HCT116 (cell line): ENCODE measurements at regions not wholly inside any gene's neighbourhood (a gene's known extent, or its start where the extent isn't known, plus 50 kb on each side); places are given as distances from the start of the nearest gene placed in this dataset.

Source experiments
- ATAC-seq: fragments of 200-7000 bp; cut with Tn5 transposase; 2 replicates; pipeline ENCODE4 v1.9.1; 2020; ENCODE audit warnings: mild to moderate bottlenecking, moderate library complexity
- BruUV-seq: library from RNA; stranded (reverse); fragments of 400-500 nt; replicated peaks from 2 replicates; lab custom pipeline; 2021; lab: Mats Ljungman, UMichigan
- CTCF ChIA-PET: fragments of 300-600 bp; sonication (Branson Sonifier 250); formaldehyde crosslinking; loops from one replicate; lab custom pipeline; 2021; ENCODE audit warnings: antibody characterized with exemption; lab: Charles Lee
- POLR2A ChIA-PET: fragments of 300-600, 350-600 bp; sonication (Branson Sonifier 250); formaldehyde crosslinking; loops from one replicate; lab custom pipeline; 2021; ENCODE audit warnings: antibody characterized with exemption; lab: Charles Lee
- RAD21 ChIA-PET, 2 experiments: fragments of 300-600 bp; sonication (Branson Sonifier 250); formaldehyde crosslinking; loops; one replicate each; lab custom pipeline; 2023; ENCODE audit warnings: low total read pairs in 2 of 2; ENCODE audit not compliant: uncharacterized antibody in 2 of 2, unreplicated experiment in 2 of 2, low non-redundant PET in 1 of 2; lab: Charles Lee
- DNase-seq: peaks from one replicate; pipeline ENCODE4 v3.0.0-alpha.2; 2010; ENCODE audit warnings: low read depth, low spot score
- H2AFZ ChIP-seq: fragments of 200-600 bp; shearing (Covaris generic), sonication (generic); 2 replicates; pipeline ENCODE4 v1.6.1; 2017; ENCODE audit warnings: low read depth, mixed run types, mixed read lengths, antibody characterized with exemption, low read length; ENCODE audit not compliant: poor library complexity, severe bottlenecking
- H3K27ac ChIP-seq: 2 replicates; pipeline ENCODE4 v1.5.1; 2012; ENCODE audit warnings: low read depth, low read length
- H3K27me3 ChIP-seq: fragments of 200-600 bp; sonication (generic); 2 replicates; pipeline ENCODE4 v1.6.1; 2016; ENCODE audit warnings: mixed run types, low read length, mixed read lengths; ENCODE audit not compliant: insufficient read depth
- H3K36me3 ChIP-seq, 2 experiments: fragments of 200-500 bp in 1 of 2; fragments of 200-600 bp in 1 of 2; sonication (Bioruptor generic) in 1 of 2; sonication (generic) in 1 of 2; 2 replicates each; pipeline versions ENCODE4 v1.5.1 to v1.6.1; 2014 to 2016; ENCODE audit warnings: low read length in 2 of 2, inconsistent platforms in 1 of 2, mixed read lengths in 1 of 2, mixed run types in 1 of 2; ENCODE audit not compliant: insufficient read depth in 2 of 2, control insufficient read depth in 1 of 2
- H3K4me1 ChIP-seq, 2 experiments: fragments of 200-600 bp in 1 of 2; sonication (generic) in 1 of 2; 2 replicates each; pipeline versions ENCODE4 v1.5.1 to v1.6.1; 2012 to 2017; ENCODE audit warnings: low read length in 2 of 2, inconsistent platforms in 1 of 2, mild to moderate bottlenecking in 1 of 2, mixed read lengths in 1 of 2, mixed run types in 1 of 2, moderate library complexity in 1 of 2; ENCODE audit not compliant: insufficient read depth in 2 of 2, control insufficient read depth in 1 of 2
- H3K4me2 ChIP-seq: fragments of 200-600 bp; sonication (generic); 2 replicates; pipeline ENCODE4 v1.6.1; 2017; ENCODE audit warnings: mixed run types, low read length, mixed read lengths
- H3K4me3 ChIP-seq, 2 experiments: fragments of 200-600 bp in 1 of 2; sonication (generic) in 1 of 2; replicated peaks in 1 of 2; 2 replicates each; pipeline ENCODE4 v1.5.1; 2011 to 2016; ENCODE audit warnings: low read length in 2 of 2, control low read depth in 1 of 2, low read depth in 1 of 2, mild to moderate bottlenecking in 1 of 2, mixed read lengths in 1 of 2, mixed run types in 1 of 2
- H3K79me2 ChIP-seq: fragments of 200-600 bp; sonication (generic); 2 replicates; pipeline ENCODE4 v1.6.1; 2017; ENCODE audit warnings: mild to moderate bottlenecking, mixed run types, low read length, moderate library complexity, mixed read lengths; ENCODE audit not compliant: insufficient read depth
- H3K9ac ChIP-seq: fragments of 200-600 bp; sonication (generic); 2 replicates; pipeline ENCODE4 v1.6.1; 2016; ENCODE audit warnings: low read length, mixed read lengths
- H3K9me2 ChIP-seq: fragments of 200-600 bp; sonication (generic), shearing (Covaris generic); 2 replicates; pipeline ENCODE4 v1.6.1; 2017; ENCODE audit warnings: mixed run types, mild to moderate bottlenecking, moderate library complexity; ENCODE audit not compliant: insufficient read depth
- H3K9me3 ChIP-seq, 2 experiments: fragments of 200-500 bp in 1 of 2; fragments of 200-600 bp in 1 of 2; sonication (Bioruptor generic) in 1 of 2; sonication (generic) in 1 of 2; 2 replicates each; pipeline ENCODE4 v1.6.1; 2014 to 2017; ENCODE audit warnings: low read length in 2 of 2, mixed read lengths in 2 of 2, inconsistent platforms in 1 of 2, low read depth in 1 of 2, mild to moderate bottlenecking in 1 of 2, mixed run types in 1 of 2, moderate library complexity in 1 of 2; ENCODE audit not compliant: control insufficient read depth in 1 of 2, insufficient read depth in 1 of 2
- H4K20me1 ChIP-seq: fragments of 200-600 bp; sonication (generic), shearing (Covaris generic); 2 replicates; pipeline ENCODE4 v1.6.1; 2017; ENCODE audit warnings: mixed run types, mild to moderate bottlenecking, moderate library complexity; ENCODE audit not compliant: insufficient read depth
- ATF3 ChIP-seq: IDR thresholded peaks from 2 replicates; pipeline ENCODE4 v1.6.1; 2012
- CBX3 ChIP-seq: IDR thresholded peaks from 2 replicates; pipeline ENCODE4 v1.6.1; 2012; ENCODE audit warnings: low read depth
- CEBPB ChIP-seq: IDR thresholded peaks from 2 replicates; pipeline ENCODE4 v1.6.1; 2012; ENCODE audit warnings: low read depth
- EGR1 ChIP-seq: IDR thresholded peaks from 2 replicates; pipeline ENCODE4 v1.6.1; 2012; ENCODE audit warnings: low read depth
- EZH2phosphoT487 ChIP-seq: fragments of 200-600 bp; IDR thresholded peaks from 2 replicates; pipeline ENCODE4 v1.6.1; 2018; ENCODE audit warnings: antibody characterized with exemption, borderline replicate concordance
- MAX ChIP-seq: IDR thresholded peaks from 2 replicates; pipeline ENCODE4 v1.6.1; 2012
- POLR2A ChIP-seq: IDR thresholded peaks from 2 replicates; pipeline ENCODE4 v1.7.0; 2011; ENCODE audit warnings: borderline replicate concordance; ENCODE audit not compliant: insufficient read depth, insufficient read length; ENCODE audit errors: extremely low read depth
- POLR2AphosphoS5 ChIP-seq: IDR thresholded peaks from 2 replicates; pipeline ENCODE4 v1.6.1; 2011; ENCODE audit warnings: mild to moderate bottlenecking, low read depth, low read length, moderate library complexity
- REST ChIP-seq: IDR thresholded peaks from 2 replicates; pipeline ENCODE4 v1.6.1; 2012; ENCODE audit warnings: low read depth
- SP1 ChIP-seq: IDR thresholded peaks from 2 replicates; pipeline ENCODE4 v1.6.1; 2012; ENCODE audit warnings: low read depth
- YY1 ChIP-seq: IDR thresholded peaks from 2 replicates; pipeline ENCODE4 v1.6.1; 2011; ENCODE audit warnings: low read length, low read depth, moderate library complexity, mild to moderate bottlenecking; ENCODE audit not compliant: insufficient replicate concordance; ENCODE audit errors: extremely low read depth
- ZNF274 ChIP-seq: fragments of 200-500 bp; sonication (Bioruptor generic); IDR thresholded peaks from 2 replicates; pipeline ENCODE4 v1.6.1; 2014; ENCODE audit warnings: mild to moderate bottlenecking, low read depth, low read length, inconsistent platforms
- intact Hi-C: fragments of 100-400 bp; cut with micrococcal nuclease; formaldehyde crosslinking; loops from 2 replicates; pipeline ENCODE4 v1.10.0; 2022

GRCh38 chr15:39246523-39246922, 334.4 kb upstream of the THBS1 start:
- ATAC-seq (no peak), DNase-seq (no peak)
- Histone ChIP-seq H3K79me2 (no peaks in the 10 kb centered on the region), H4K20me1 (no peaks in the 10 kb centered on the region), H3K27ac (no peak overlapping the region), H3K27me3 (no peaks in the 10 kb centered on the region), H2AFZ (no peak overlapping the region), H3K4me3 (no peak overlapping the region), H3K9ac (no peak overlapping the region), H3K9me2 (0 out of 2 replicates have a peak, but pooled peaks cover 3% of the 10 kb centered on the region), H3K4me2 (no peak overlapping the region), H3K36me3 (no peaks in the 10 kb centered on the region), H3K4me1 (peaks cover 0 to 11% of the 10 kb centered on the region in 2 experiments; a peak in 1 of 4 replicates), H3K9me3 (no peaks in the 10 kb centered on the region)
- CTCF ChIA-PET, result no interaction called here
- BruUV-seq, result no TSS peak
- RAD21 ChIA-PET, result no interaction called here
- intact Hi-C loops, result no loop called here
- TF ChIP-seq YY1 (no peak), POLR2AphosphoS5 (no peak), SP1 (no peak), EZH2phosphoT487 (no peak), ZNF274 (no peak), CBX3 (no peak), ATF3 (no peak), CEBPB (no peak), MAX (no peak), POLR2A (no peak), REST (no peak), EGR1 (no peak)
- POLR2A ChIA-PET, result no interaction called here
